H1 (cell line): ENCODE measurements at regions not wholly inside any gene's neighbourhood (a gene's known extent, or its start where the extent isn't known, plus 50 kb on each side); places are given as distances from the start of the nearest gene placed in this dataset.

ENCODE experiments used
- CTCF ChIA-PET: fragments of 300-600 bp; sonication (Branson Sonifier 250); formaldehyde crosslinking; loops from one replicate; lab custom pipeline; 2021; ENCODE audit not compliant: partially characterized antibody; lab: Charles Lee
- POLR2A ChIA-PET: fragments of 300-600 bp; sonication (Branson Sonifier 250); formaldehyde crosslinking; loops from one replicate; lab custom pipeline; 2021; ENCODE audit warnings: inconsistent platforms; ENCODE audit not compliant: partially characterized antibody; lab: Charles Lee
- DNase-seq, 2 experiments: peaks; one replicate each; pipeline versions ENCODE4 v3.0.0 to v3.0.0-alpha.2; 2010 to 2022; ENCODE audit warnings: low spot score in 2 of 2, low read depth in 1 of 2, mixed read lengths in 1 of 2
- FAIRE-seq: peaks from 2 replicates; lab custom pipeline; 2011; peaks lifted over from hg19 to GRCh38; lab: Jason Lieb, UNC
- H2AFZ ChIP-seq: 2 replicates; pipeline ENCODE4 v1.8.1; 2012; ENCODE audit warnings: low read length, inconsistent platforms
- H2AK5ac ChIP-seq: 2 replicates; pipeline ENCODE4 v1.6.1; 2013; ENCODE audit warnings: low read depth, low read length
- H2BK120ac ChIP-seq: replicated peaks from 2 replicates; pipeline ENCODE3; 2013; ENCODE audit warnings: low read depth, low read length, inconsistent platforms
- H2BK12ac ChIP-seq: 2 replicates; pipeline ENCODE4 v1.6.1; 2013; ENCODE audit warnings: low read depth, low read length
- H2BK15ac ChIP-seq: 2 replicates; pipeline ENCODE4 v1.6.1; 2013; ENCODE audit warnings: low read length
- H2BK20ac ChIP-seq: 2 replicates; pipeline ENCODE4 v1.6.1; 2013; ENCODE audit warnings: low read length
- H2BK5ac ChIP-seq: 2 replicates; pipeline ENCODE4 v1.6.1; 2013; ENCODE audit warnings: low read depth, low read length
- H3K14ac ChIP-seq: 2 replicates; pipeline ENCODE4 v1.6.1; 2013; ENCODE audit warnings: inconsistent platforms; ENCODE audit not compliant: insufficient read length
- H3K18ac ChIP-seq: 2 replicates; pipeline ENCODE4 v1.6.1; 2013; ENCODE audit warnings: low read length; ENCODE audit errors: extremely low read depth
- H3K23ac ChIP-seq: 2 replicates; pipeline ENCODE4 v1.6.1; 2013; ENCODE audit warnings: inconsistent platforms; ENCODE audit not compliant: insufficient read length
- H3K23me2 ChIP-seq: 2 replicates; pipeline ENCODE4 v1.6.1; 2013; ENCODE audit warnings: low read depth, low read length
- H3K27ac ChIP-seq: 2 replicates; pipeline ENCODE4 v1.6.1; 2011; ENCODE audit warnings: low read depth, low read length, inconsistent platforms
- H3K27me3 ChIP-seq, 4 experiments: replicated peaks in 1 of 4; 1 replicate in 1 of 4; 2 replicates in 3 of 4; pipeline versions ENCODE4 v1.6.1 to v1.8.1; 2011 to 2013; ENCODE audit warnings: low read length in 3 of 4, mild to moderate bottlenecking in 3 of 4, inconsistent platforms in 2 of 4, mixed read lengths in 2 of 4, moderate library complexity in 1 of 4; ENCODE audit not compliant: control insufficient read depth in 3 of 4, insufficient read depth in 3 of 4; ENCODE audit errors: extremely low read depth in 1 of 4
- H3K36me3 ChIP-seq, 4 experiments: 2 replicates each; pipeline versions ENCODE4 v1.6.1 to v1.8.1; 2011 to 2013; ENCODE audit warnings: mild to moderate bottlenecking in 4 of 4, low read length in 3 of 4, moderate library complexity in 2 of 4, control low read depth in 1 of 4, inconsistent platforms in 1 of 4; ENCODE audit not compliant: insufficient read depth in 4 of 4, control insufficient read depth in 2 of 4
- H3K4ac ChIP-seq: replicated peaks from 2 replicates; pipeline ENCODE3; 2013; ENCODE audit warnings: low read length, low read depth, mixed read lengths, inconsistent platforms; ENCODE audit not compliant: insufficient read length
- H3K4me1 ChIP-seq, 4 experiments: replicated peaks in 1 of 4; 1 replicate in 1 of 4; 2 replicates in 3 of 4; pipeline versions ENCODE4 v1.6.1 to v1.8.1; 2011 to 2013; ENCODE audit warnings: low read length in 3 of 4, inconsistent platforms in 2 of 4, mixed read lengths in 1 of 4; ENCODE audit not compliant: insufficient read depth in 4 of 4, control insufficient read depth in 3 of 4
- H3K4me2 ChIP-seq, 2 experiments: 2 replicates each; pipeline versions ENCODE4 v1.6.1 to v1.8.1; 2011 to 2013; ENCODE audit warnings: low read depth in 2 of 2, low read length in 2 of 2, control low read depth in 1 of 2, inconsistent platforms in 1 of 2, mild to moderate bottlenecking in 1 of 2; ENCODE audit not compliant: insufficient read depth in 1 of 2
- H3K4me3 ChIP-seq, 4 experiments: fragments of 200-600, 300-600 bp in 1 of 4; sonication (generic), shearing (Covaris generic), sonication (Bioruptor Twin) in 1 of 4; 2 replicates each; pipeline versions ENCODE4 v1.5.1 to v1.8.1; 2011 to 2016; ENCODE audit warnings: low read length in 4 of 4, low read depth in 3 of 4, control low read depth in 2 of 4, inconsistent platforms in 2 of 4, mild to moderate bottlenecking in 2 of 4, mixed read lengths in 1 of 4, moderate library complexity in 1 of 4; ENCODE audit not compliant: insufficient read depth in 2 of 4; ENCODE audit errors: extremely low read depth in 1 of 4
- H3K56ac ChIP-seq: replicated peaks from 2 replicates; pipeline ENCODE3; 2013; ENCODE audit warnings: low read depth, mild to moderate bottlenecking, mixed read lengths, low read length, inconsistent platforms; ENCODE audit not compliant: insufficient read length
- H3K79me1 ChIP-seq: 2 replicates; pipeline ENCODE4 v1.6.1; 2013; ENCODE audit warnings: low read depth, low read length, control low read depth
- H3K79me2 ChIP-seq, 2 experiments: 2 replicates each; pipeline versions ENCODE4 v1.6.1 to v1.8.1; 2012 to 2013; ENCODE audit warnings: low read length in 2 of 2, mild to moderate bottlenecking in 2 of 2, inconsistent platforms in 1 of 2; ENCODE audit not compliant: insufficient read depth in 2 of 2, control insufficient read depth in 1 of 2
- H3K9ac ChIP-seq, 4 experiments: replicated peaks in 1 of 4; 1 replicate in 1 of 4; 2 replicates in 3 of 4; pipeline versions ENCODE4 v1.6.1 to v1.8.1; 2011 to 2013; ENCODE audit warnings: low read depth in 3 of 4, low read length in 3 of 4, control low read depth in 2 of 4, mild to moderate bottlenecking in 2 of 4, moderate library complexity in 2 of 4, inconsistent platforms in 1 of 4; ENCODE audit errors: extremely low read depth in 1 of 4
- H3K9me3 ChIP-seq, 2 experiments: 2 replicates each; pipeline versions ENCODE4 v1.6.1 to v1.8.1; 2012 to 2013; ENCODE audit warnings: mild to moderate bottlenecking in 2 of 2, moderate library complexity in 2 of 2, control low read depth in 1 of 2, inconsistent platforms in 1 of 2, low read depth in 1 of 2, low read length in 1 of 2, mixed read lengths in 1 of 2; ENCODE audit not compliant: insufficient read depth in 2 of 2
- H4K20me1 ChIP-seq, 2 experiments: replicated peaks in 1 of 2; 2 replicates each; pipeline versions ENCODE3 to v1.8.1; 2011 to 2013; ENCODE audit warnings: inconsistent platforms in 2 of 2, low read length in 2 of 2, mild to moderate bottlenecking in 1 of 2; ENCODE audit not compliant: insufficient read depth in 2 of 2, control insufficient read depth in 1 of 2
- H4K5ac ChIP-seq: 2 replicates; pipeline ENCODE4 v1.6.1; 2013; ENCODE audit warnings: low read length, low read depth, mixed read lengths, inconsistent platforms; ENCODE audit not compliant: insufficient read length
- H4K8ac ChIP-seq: 2 replicates; pipeline ENCODE4 v1.8.0; 2013; ENCODE audit warnings: mild to moderate bottlenecking, moderate library complexity, low read length, inconsistent platforms; ENCODE audit not compliant: insufficient read depth; ENCODE audit errors: extremely low read depth
- H4K91ac ChIP-seq: replicated peaks from 2 replicates; pipeline ENCODE3; 2013; ENCODE audit warnings: low read length, mixed read lengths, inconsistent platforms; ENCODE audit not compliant: insufficient read length
- WGBS, 2 experiments: shearing (Covaris generic) in 1 of 2; methylation state at CpG; one replicate each; pipeline versions ENCODE4 v1.1.6 to v1.1.7; 2013 to 2015; ENCODE audit warnings: low lambda C conversion rate in 2 of 2, mixed read lengths in 2 of 2, inconsistent platforms in 1 of 2, low coverage in 1 of 2, missing lambda C conversion rate in 1 of 2; ENCODE audit not compliant: insufficient replicate concordance in 2 of 2, insufficient coverage in 1 of 2, insufficient read length in 1 of 2; ENCODE audit errors: extremely low coverage in 1 of 2, missing lambda C conversion rate in 1 of 2; 5-methylcytosine and 5-hydroxymethylcytosine counted together

GRCh38 chr4:57412259-57413054, 302.3 kb upstream of the IGFBP7 start:
- Histone ChIP-seq H3K4me2 (no peak overlapping the region), H2AK5ac (no peak overlapping the region), H2BK15ac (no peak overlapping the region), H4K8ac (no peak overlapping the region), H3K9ac (no peak overlapping the region), H4K91ac (no peak overlapping the region), H3K18ac (no peak overlapping the region), H3K79me2 (no peaks in the 10 kb centered on the region), H3K23me2 (no peaks in the 10 kb centered on the region), H3K23ac (no peak overlapping the region), H3K56ac (no peak overlapping the region), H4K20me1 (no peaks in the 10 kb centered on the region), H4K5ac (no peak overlapping the region), H2AFZ (no peak overlapping the region), H2BK5ac (no peak overlapping the region), H3K14ac (no peak overlapping the region), H3K9me3 (no peaks in the 10 kb centered on the region), H3K79me1 (no peaks in the 10 kb centered on the region), H3K27me3 (no peaks in the 10 kb centered on the region), H2BK120ac (no peak overlapping the region), H3K4ac (no peak overlapping the region), H3K27ac (no peak overlapping the region), H3K4me3 (no peak overlapping the region), H3K36me3 (no peaks in the 10 kb centered on the region), H2BK12ac (no peak overlapping the region), H3K4me1 (no peaks in the 10 kb centered on the region), H2BK20ac (no peak overlapping the region)
- 81% methylated on average over 5 of the region's 5 CpGs; no CpG with 5 or more reads in 1 of the 2 experiments for WGBS, 2 experiments
- ChIA-PET CTCF (interaction anchor here (0.7 to 6.3 kb wide), 3 partner anchors 15 to 249 kb away, joined by 3 to 31 read pairs (median 14); no protein-coding TSS in a partner anchor), POLR2A (no interaction called here)
- FAIRE-seq (no peak), DNase-seq (no peak)
